ENCODE measurements at regions not wholly inside any gene's neighbourhood (a gene's known extent, or its start where the extent isn't known, plus 50 kb on each side); places are given as distances from the start of the nearest gene placed in this dataset.

DNA sequence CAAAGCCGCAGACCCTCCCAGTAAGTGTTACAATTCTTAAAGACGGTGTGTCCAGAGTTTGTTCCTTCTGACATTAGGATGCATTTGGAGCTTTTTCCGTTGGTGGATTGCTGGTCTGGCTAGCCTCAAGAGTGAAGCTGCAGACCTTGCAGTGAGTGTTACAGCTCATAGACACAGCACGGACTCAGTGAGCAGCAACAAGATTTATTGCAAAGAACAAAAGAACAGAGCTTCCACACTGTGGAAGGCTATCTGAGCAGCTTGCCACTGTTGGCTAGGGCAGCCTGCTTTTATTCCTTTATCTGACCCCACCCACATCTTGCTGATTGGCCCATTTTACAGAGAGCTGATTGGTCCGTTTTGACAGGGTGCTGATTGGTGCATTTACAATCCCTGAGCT lies 242.8 kb upstream of the SGCG start:
- WGBS (ENCODE audit: extremely low coverage, insufficient coverage, insufficient read length) = no CpG with 5 or more reads among the region's 5 CpGs
- Histone ChIP-seq H2AFZ (ENCODE audit: insufficient read depth, low read length, poor library complexity) (no peak overlapping the region), H3K9ac (ENCODE audit: low read length) (no peak overlapping the region), H3K4ac (ENCODE audit: low read depth, low read length) (no peak overlapping the region), H2BK120ac (ENCODE audit: insufficient read depth, low read length, poor library complexity) (no peak overlapping the region), H3K4me1 (ENCODE audit: control insufficient read depth in 1 of 2, insufficient read depth in 2 of 2, low read length in 2 of 2) (no peaks in the 10 kb centered on the region), H4K8ac (ENCODE audit: low read depth, low read length) (no peak overlapping the region), H3K4me3 (ENCODE audit: low read depth, low read length) (no peak overlapping the region), H3K4me2 (ENCODE audit: low read length) (no peak overlapping the region), H3K79me2 (ENCODE audit: control insufficient read depth, insufficient read depth, low read length, poor library complexity) (no peaks in the 10 kb centered on the region), H4K91ac (ENCODE audit: low read depth, low read length) (no peak overlapping the region), H3K18ac (ENCODE audit: low read length) (no peak overlapping the region), H2BK12ac (ENCODE audit: low read length) (no peak overlapping the region), H2BK5ac (ENCODE audit: low read depth, low read length, poor library complexity) (no peak overlapping the region), H3K27ac (ENCODE audit: low read depth, low read length) (no peak overlapping the region), H2AK5ac (ENCODE audit: low read length) (no peak overlapping the region), H3K27me3 (ENCODE audit: insufficient read depth, low read length) (no peaks in the 10 kb centered on the region), H3K9me3 (ENCODE audit: insufficient read depth, low read depth, low read length) (peaks cover 19% of the 10 kb centered on the region), H3K36me3 (ENCODE audit: control insufficient read depth in 1 of 2, insufficient read depth in 2 of 2, low read length in 2 of 2) (no peaks in the 10 kb centered on the region), H3K23ac (ENCODE audit: low read length) (no peak overlapping the region), H3K79me1 (ENCODE audit: low read length) (no peaks in the 10 kb centered on the region), H3K14ac (ENCODE audit: low read length) (no peak overlapping the region), H4K12ac (ENCODE audit: low read depth, low read length) (no peak overlapping the region)
- DNase-seq = no peak

DNA sequence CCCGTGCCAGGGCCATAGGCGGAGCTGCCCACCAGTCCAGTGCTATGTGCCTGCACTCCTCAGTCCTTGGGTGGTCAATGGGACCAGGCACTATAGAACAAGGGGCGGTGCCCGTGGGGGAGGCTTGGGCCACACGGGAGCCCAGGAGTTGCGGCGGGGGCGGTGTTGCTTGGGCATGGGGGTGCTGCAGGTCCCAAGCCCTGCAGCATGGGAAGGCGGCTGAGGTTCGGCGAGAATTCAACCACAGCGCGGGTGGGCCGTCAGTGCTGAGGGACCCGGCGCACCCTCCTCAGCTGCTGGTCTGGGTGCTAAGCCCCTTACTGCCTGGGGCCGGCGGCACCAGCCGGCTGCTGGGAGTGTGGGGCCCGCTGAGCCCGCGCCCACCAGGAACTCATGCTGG lies 242.2 kb upstream of the SGCG start:
- no CpG with 5 or more reads among the region's 22 CpGs for WGBS (ENCODE audit: extremely low coverage, insufficient coverage, insufficient read length)
- H3K4me3 ChIP-seq (ENCODE audit: low read depth, low read length) = no peak overlapping the region

DNA sequence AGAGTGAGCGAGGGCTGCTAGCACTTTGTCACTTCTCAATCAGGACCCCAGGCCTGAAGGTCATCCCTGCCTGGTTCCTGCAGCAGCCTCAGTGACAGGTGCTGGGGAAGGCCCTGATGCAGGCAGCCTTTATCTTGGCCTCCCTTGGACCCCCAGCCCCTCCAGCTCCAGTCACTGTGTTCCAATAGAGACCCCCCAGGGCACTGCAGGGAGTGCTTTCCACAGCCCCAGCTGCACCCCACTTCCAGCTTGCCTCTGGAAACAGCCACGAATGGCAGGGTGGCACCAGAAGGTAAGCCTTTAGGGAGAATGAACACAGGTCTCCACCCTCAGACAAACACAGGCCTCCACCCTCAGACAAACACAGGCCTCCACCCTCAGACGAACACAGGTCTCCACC lies 241.6 kb upstream of the SGCG start:
- Histone ChIP-seq H3K14ac (ENCODE audit: low read length) (no peak overlapping the region), H2BK120ac (ENCODE audit: insufficient read depth, low read length, poor library complexity) (no peak overlapping the region), H2BK5ac (ENCODE audit: low read depth, low read length, poor library complexity) (no peak overlapping the region), H3K9ac (ENCODE audit: low read length) (no peak overlapping the region), H3K4me2 (ENCODE audit: low read length) (no peak overlapping the region), H2BK12ac (ENCODE audit: low read length) (no peak overlapping the region), H2AK5ac (ENCODE audit: low read length) (no peak overlapping the region), H3K27ac (ENCODE audit: low read depth, low read length) (no peak overlapping the region), H4K91ac (ENCODE audit: low read depth, low read length) (no peak overlapping the region), H3K9me3 (ENCODE audit: insufficient read depth, low read depth, low read length) (peaks cover 13% of the 10 kb centered on the region), H3K18ac (ENCODE audit: low read length) (no peak overlapping the region), H4K12ac (ENCODE audit: low read depth, low read length) (no peak overlapping the region), H2AFZ (ENCODE audit: insufficient read depth, low read length, poor library complexity) (no peak overlapping the region), H3K23ac (ENCODE audit: low read length) (no peak overlapping the region), H3K27me3 (ENCODE audit: insufficient read depth, low read length) (no peaks in the 10 kb centered on the region), H3K4me1 (ENCODE audit: control insufficient read depth in 1 of 2, insufficient read depth in 2 of 2, low read length in 2 of 2) (no peaks in the 10 kb centered on the region), H3K79me2 (ENCODE audit: control insufficient read depth, insufficient read depth, low read length, poor library complexity) (no peaks in the 10 kb centered on the region), H3K4me3 (ENCODE audit: low read depth, low read length) (no peak overlapping the region), H3K4ac (ENCODE audit: low read depth, low read length) (no peak overlapping the region), H4K8ac (ENCODE audit: low read depth, low read length) (no peak overlapping the region), H3K36me3 (ENCODE audit: control insufficient read depth in 1 of 2, insufficient read depth in 2 of 2, low read length in 2 of 2) (no peaks in the 10 kb centered on the region), H3K79me1 (ENCODE audit: low read length) (no peaks in the 10 kb centered on the region)
- no CpG with 5 or more reads among the region's 3 CpGs for WGBS (ENCODE audit: extremely low coverage, insufficient coverage, insufficient read length)
- DNase-seq = no peak

More for the DNA sequence above, 242.2 kb upstream of the SGCG start:
- DNase-seq = no peak
- Histone ChIP-seq H3K4me2 (ENCODE audit: low read length) (no peak overlapping the region), H2AK5ac (ENCODE audit: low read length) (no peak overlapping the region), H3K4me1 (ENCODE audit: control insufficient read depth in 1 of 2, insufficient read depth in 2 of 2, low read length in 2 of 2) (no peaks in the 10 kb centered on the region), H3K18ac (ENCODE audit: low read length) (no peak overlapping the region), H2BK12ac (ENCODE audit: low read length) (no peak overlapping the region), H4K8ac (ENCODE audit: low read depth, low read length) (no peak overlapping the region), H3K79me2 (ENCODE audit: control insufficient read depth, insufficient read depth, low read length, poor library complexity) (no peaks in the 10 kb centered on the region), H2AFZ (ENCODE audit: insufficient read depth, low read length, poor library complexity) (no peak overlapping the region), H3K9me3 (ENCODE audit: insufficient read depth, low read depth, low read length) (peaks cover 19% of the 10 kb centered on the region), H3K36me3 (ENCODE audit: control insufficient read depth in 1 of 2, insufficient read depth in 2 of 2, low read length in 2 of 2) (no peaks in the 10 kb centered on the region), H3K14ac (ENCODE audit: low read length) (no peak overlapping the region), H3K4ac (ENCODE audit: low read depth, low read length) (no peak overlapping the region), H3K27ac (ENCODE audit: low read depth, low read length) (no peak overlapping the region), H3K27me3 (ENCODE audit: insufficient read depth, low read length) (no peaks in the 10 kb centered on the region), H4K12ac (ENCODE audit: low read depth, low read length) (no peak overlapping the region), H3K23ac (ENCODE audit: low read length) (no peak overlapping the region), H2BK5ac (ENCODE audit: low read depth, low read length, poor library complexity) (no peak overlapping the region), H3K9ac (ENCODE audit: low read length) (no peak overlapping the region), H3K79me1 (ENCODE audit: low read length) (no peaks in the 10 kb centered on the region), H4K91ac (ENCODE audit: low read depth, low read length) (no peak overlapping the region), H2BK120ac (ENCODE audit: insufficient read depth, low read length, poor library complexity) (no peak overlapping the region)

DNA sequence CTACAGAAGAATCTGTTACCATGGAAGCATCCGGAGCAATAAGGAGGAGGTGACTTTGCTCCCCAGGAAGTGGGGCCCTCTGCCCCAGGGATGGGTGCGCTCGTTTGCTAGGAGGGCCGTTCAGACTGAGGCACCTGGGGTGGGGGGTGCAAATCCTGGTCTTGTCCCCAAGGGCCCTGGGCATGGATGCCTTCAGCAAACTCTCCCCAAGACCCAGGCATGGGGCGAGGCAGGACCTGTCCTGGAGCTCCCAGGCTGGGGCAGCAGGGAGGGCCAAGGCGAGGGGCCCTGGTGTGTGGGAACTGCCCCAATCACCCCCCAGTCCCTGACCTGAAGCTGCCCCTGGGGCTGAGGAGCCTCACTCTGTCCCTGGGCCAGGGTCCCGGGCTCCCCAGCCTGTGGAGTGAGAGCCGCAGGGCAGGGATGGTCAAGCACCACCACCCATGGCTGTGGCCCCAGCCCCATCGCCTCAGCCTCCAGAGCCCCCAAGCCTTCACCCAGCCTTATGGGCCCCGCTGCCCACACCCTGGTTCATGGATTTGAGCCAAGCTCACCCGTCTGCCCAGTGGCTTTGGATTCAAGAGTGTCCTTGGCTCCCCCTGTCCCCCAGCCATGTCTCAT lies 240.6 kb upstream of the SGCG start:
- Histone ChIP-seq H2AK5ac (ENCODE audit: low read length) (no peak overlapping the region), H3K9ac (ENCODE audit: low read length) (no peak overlapping the region), H4K91ac (ENCODE audit: low read depth, low read length) (no peak overlapping the region), H3K18ac (ENCODE audit: low read length) (no peak overlapping the region), H3K14ac (ENCODE audit: low read length) (no peak overlapping the region), H3K9me3 (ENCODE audit: insufficient read depth, low read depth, low read length) (peaks cover 11% of the 10 kb centered on the region), H3K27me3 (ENCODE audit: insufficient read depth, low read length) (no peaks in the 10 kb centered on the region), H3K79me1 (ENCODE audit: low read length) (no peaks in the 10 kb centered on the region), H3K4ac (ENCODE audit: low read depth, low read length) (no peak overlapping the region), H3K23ac (ENCODE audit: low read length) (no peak overlapping the region), H2BK120ac (ENCODE audit: insufficient read depth, low read length, poor library complexity) (no peak overlapping the region), H3K4me3 (ENCODE audit: low read depth, low read length) (no peak overlapping the region), H3K4me1 (ENCODE audit: control insufficient read depth in 1 of 2, insufficient read depth in 2 of 2, low read length in 2 of 2) (no peaks in the 10 kb centered on the region), H4K12ac (ENCODE audit: low read depth, low read length) (no peak overlapping the region), H3K36me3 (ENCODE audit: control insufficient read depth in 1 of 2, insufficient read depth in 2 of 2, low read length in 2 of 2) (no peaks in the 10 kb centered on the region), H4K8ac (ENCODE audit: low read depth, low read length) (no peak overlapping the region), H2BK12ac (ENCODE audit: low read length) (no peak overlapping the region), H3K79me2 (ENCODE audit: control insufficient read depth, insufficient read depth, low read length, poor library complexity) (no peaks in the 10 kb centered on the region), H3K27ac (ENCODE audit: low read depth, low read length) (no peak overlapping the region), H2AFZ (ENCODE audit: insufficient read depth, low read length, poor library complexity) (no peak overlapping the region), H2BK5ac (ENCODE audit: low read depth, low read length, poor library complexity) (no peak overlapping the region), H3K4me2 (ENCODE audit: low read length) (no peak overlapping the region)
- DNase-seq = no peak
- WGBS (ENCODE audit: extremely low coverage, insufficient coverage, insufficient read length) = no CpG with 5 or more reads among the region's 11 CpGs
